ENCODE measurements at regions not wholly inside any gene's neighbourhood (a gene's known extent, or its start where the extent isn't known, plus 50 kb on each side); places are given as distances from the start of the nearest gene placed in this dataset.

DNA sequence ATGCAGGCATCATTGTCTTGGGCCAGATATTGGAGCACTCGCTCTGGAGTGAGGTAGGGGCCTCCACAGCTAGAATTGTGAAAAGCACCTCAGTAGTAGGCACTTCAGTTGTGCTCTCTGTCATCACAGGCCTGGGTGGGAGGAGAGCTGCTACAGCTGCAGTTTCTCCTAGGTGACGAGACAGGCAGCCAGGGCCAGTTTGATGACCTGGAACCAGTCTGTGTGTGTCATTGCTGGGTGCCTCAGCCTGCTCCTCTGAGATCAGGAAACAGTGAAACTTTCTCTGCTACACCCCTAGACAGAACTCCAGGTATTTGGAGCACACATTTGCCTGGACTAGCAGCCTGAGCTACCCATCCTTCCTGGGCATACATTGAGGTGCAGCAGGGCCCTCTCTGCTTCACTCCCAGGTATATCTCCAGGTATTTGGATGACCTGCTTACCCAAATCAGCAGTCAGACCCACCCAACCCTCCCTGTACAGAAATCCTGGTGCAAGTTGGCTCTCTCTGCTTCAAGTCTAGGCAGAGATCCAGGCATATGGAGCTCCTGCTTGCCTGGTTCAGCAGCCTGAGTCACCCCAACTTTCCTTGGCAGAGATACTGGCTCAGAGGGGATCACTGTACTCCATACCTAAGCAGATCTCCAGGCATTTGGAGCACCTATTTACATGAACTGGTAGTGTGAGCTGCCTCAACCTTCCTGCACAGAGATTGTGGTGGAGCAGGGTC is 54.3 kb upstream of the SGO1 start:
- TF ChIP-seq PATZ1 (CRISPR knock-in tag; IDR thresholded peaks at IDR 0.05; ENCODE audit: borderline replicate concordance) (no peak), CSDC2 (CRISPR knock-in tag; IDR thresholded peaks at IDR 0.05) (no peak), ARNTL (CRISPR knock-in tag; IDR thresholded peaks at IDR 0.05; ENCODE audit: borderline replicate concordance, low read depth) (no peak), PPARA (CRISPR knock-in tag; IDR thresholded peaks at IDR 0.05; ENCODE audit: borderline replicate concordance) (no peak), ZNF565 (CRISPR knock-in tag; conservative IDR thresholded peaks at IDR 0.05; ENCODE audit: low read depth) (no peak), ZFP3 (CRISPR knock-in tag; IDR thresholded peaks at IDR 0.05) (no peak), CREB5 (CRISPR knock-in tag; IDR thresholded peaks at IDR 0.05; ENCODE audit: low read depth) (no peak), RARB (CRISPR knock-in tag; IDR thresholded peaks at IDR 0.05) (no peak)
- TF ChIP-seq, protein P1, sequence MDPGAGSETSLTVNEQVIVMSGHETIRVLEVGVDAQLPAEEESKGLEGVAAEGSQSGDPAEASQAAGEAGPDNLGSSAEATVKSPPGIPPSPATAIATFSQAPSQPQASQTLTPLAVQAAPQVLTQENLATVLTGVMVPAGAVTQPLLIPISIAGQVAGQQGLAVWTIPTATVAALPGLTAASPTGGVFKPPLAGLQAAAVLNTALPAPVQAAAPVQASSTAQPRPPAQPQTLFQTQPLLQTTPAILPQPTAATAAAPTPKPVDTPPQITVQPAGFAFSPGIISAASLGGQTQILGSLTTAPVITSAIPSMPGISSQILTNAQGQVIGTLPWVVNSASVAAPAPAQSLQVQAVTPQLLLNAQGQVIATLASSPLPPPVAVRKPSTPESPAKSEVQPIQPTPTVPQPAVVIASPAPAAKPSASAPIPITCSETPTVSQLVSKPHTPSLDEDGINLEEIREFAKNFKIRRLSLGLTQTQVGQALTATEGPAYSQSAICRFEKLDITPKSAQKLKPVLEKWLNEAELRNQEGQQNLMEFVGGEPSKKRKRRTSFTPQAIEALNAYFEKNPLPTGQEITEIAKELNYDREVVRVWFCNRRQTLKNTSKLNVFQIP (CRISPR knock-in tag; IDR thresholded peaks at IDR 0.05; ENCODE audit: borderline replicate concordance, low read depth): no peak

Measured in SK-N-SH treated with all-trans-retinoic acid at 6 μM for 48 hours (cell line).